GM12874 (cell line): ENCODE measurements at regions not wholly inside any gene's neighbourhood (a gene's known extent, or its start where the extent isn't known, plus 50 kb on each side); places are given as distances from the start of the nearest gene placed in this dataset.

Experiments
- CTCF ChIP-seq: IDR thresholded peaks from 2 replicates; pipeline ENCODE4 v1.5.1; 2011; ENCODE audit warnings: low read depth, mild to moderate bottlenecking, control low read depth, low read length, moderate library complexity; ENCODE audit not compliant: insufficient read depth

DNA sequence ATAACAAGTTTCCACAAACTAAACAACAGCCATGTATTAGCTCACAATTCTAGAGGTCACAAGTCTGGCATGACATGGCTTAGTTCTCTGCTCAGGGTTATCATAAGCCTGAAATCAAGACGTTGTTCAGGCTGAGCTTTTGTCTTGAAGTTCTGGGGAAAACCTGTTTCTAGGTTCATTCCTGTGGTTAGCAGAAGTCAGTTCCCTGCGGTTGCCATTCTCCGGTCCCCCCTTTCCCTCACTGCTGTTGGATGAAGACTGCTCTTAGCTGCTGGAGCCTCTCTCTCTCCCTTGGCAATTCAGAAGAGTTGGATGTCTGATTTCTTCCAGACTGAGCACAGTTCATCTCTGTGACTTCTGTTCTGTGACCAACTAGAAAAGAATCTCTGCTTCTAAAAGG is 962.6 kb downstream of the PCDH7 start:
- TF ChIP-seq CTCF, result no peak

DNA sequence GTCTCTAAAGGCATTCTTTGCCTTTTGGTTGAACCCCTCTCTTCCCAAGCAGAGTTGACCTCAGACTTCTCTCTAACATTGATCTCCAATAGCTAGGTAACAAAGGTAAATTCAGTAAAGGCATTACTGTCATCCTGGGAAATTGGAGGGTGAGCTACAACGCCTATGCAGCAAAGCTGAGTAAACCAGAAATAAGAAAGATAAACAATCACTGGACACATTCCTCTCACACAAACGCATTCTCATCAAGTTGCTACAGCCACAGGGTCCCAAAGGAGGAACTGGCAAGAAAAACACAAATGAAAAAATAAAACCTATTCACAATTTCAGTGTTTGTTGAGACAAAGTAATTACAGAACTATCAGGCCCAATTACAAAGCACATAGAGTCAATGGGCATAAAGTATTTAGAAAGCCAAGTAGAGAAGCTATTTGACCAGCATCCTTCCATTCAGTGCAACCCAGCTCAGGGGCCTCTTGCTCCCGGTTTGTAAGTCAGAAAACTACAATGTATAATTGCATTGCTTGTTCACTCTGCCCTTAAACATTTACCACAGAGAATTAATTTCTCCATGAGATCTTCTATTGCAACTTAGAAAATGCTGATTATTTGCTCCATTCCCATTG is 967.7 kb downstream of the PCDH7 start:
- no peak for TF ChIP-seq CTCF

DNA sequence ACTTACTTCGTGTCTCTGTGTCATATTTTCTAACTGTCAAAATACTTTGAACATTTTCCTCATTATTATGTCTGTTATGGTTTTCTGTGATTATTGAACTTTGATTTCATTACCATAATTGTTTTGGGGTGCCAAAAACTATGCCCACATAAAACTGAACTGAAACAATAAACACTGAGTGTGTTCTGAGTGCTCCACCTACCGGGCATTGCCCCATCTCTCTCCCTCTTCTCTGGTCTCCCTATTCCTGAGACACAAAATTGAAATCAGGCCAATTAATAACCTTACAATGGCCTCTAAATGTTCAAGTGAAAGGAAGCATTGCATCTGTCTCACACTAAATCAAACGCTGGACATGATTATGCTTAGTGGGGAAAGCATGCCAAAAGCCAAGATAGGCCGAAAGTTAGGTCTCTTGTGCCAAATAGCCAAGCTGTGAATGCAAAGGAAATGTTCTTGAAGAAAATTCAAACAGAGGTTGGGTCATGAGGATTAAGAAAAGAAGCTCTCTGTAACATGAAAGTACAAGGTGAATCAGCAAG is 972.3 kb downstream of the PCDH7 start:
- TF ChIP-seq CTCF, result no peak

GRCh38 chr4:31701256-31701655 is 981.1 kb downstream of the PCDH7 start:
- no peak for TF ChIP-seq CTCF

- TF ChIP-seq CTCF, result no peak
Measured at GRCh38 chr4:31702326-31702725, 982.2 kb downstream of the PCDH7 start.

DNA sequence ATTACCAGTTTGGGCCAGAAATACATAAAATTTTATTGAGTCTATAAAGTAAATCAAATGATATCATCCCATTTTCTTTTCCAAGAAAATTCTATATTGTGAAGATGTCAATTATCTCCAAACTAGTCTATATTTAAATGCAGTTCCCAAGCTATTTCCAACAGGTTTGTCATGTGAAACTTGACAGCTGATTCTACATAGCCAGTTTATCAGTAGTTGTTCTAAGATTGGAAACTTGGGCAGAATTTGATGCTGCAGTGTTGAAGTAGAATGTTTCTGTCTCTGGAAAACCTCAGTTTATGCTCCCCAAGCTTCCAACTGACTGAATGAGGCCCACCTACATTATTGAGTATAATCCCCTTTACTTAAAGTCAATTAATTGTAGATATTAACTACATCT is 994.1 kb downstream of the PCDH7 start:
- TF ChIP-seq CTCF, result no peak

- no peak for TF ChIP-seq CTCF
Measured at GRCh38 chr4:31715302-31715701, 995.1 kb downstream of the PCDH7 start.

GRCh38 chr4:31727030-31727429 is 1006.9 kb downstream of the PCDH7 start:
- no peak for TF ChIP-seq CTCF
